Type B pancreatic cell (in vitro differentiated cells): ENCODE measurements at regions not wholly inside any gene's neighbourhood (a gene's known extent, or its start where the extent isn't known, plus 50 kb on each side); places are given as distances from the start of the nearest gene placed in this dataset.

Experiments used
- DNase-seq: peaks from one replicate; pipeline ENCODE4 v3.0.0; 2021; ENCODE audit warnings: mixed read lengths; ENCODE audit not compliant: unreplicated experiment; ENCODE audit errors: extremely low spot score
- H3K27ac Mint-ChIP-seq: 2 replicates; pipeline ENCODE4 v1.8.0; 2021; ENCODE audit warnings: mild to moderate bottlenecking, mixed read lengths
- H3K27me3 Mint-ChIP-seq: 2 replicates; pipeline ENCODE4 v1.8.0; 2021; ENCODE audit warnings: mixed read lengths
- H3K36me3 Mint-ChIP-seq: 2 replicates; pipeline ENCODE4 v1.8.0; 2021; ENCODE audit warnings: mixed read lengths
- H3K4me1 Mint-ChIP-seq: one replicate; pipeline ENCODE4 v1.8.0; 2021; ENCODE audit warnings: mixed read lengths; ENCODE audit not compliant: unreplicated experiment
- H3K4me3 Mint-ChIP-seq: 2 replicates; pipeline ENCODE4 v1.8.0; 2021; ENCODE audit warnings: mild to moderate bottlenecking, mixed read lengths
- H3K9me3 Mint-ChIP-seq: 2 replicates; pipeline ENCODE4 v1.8.0; 2021; ENCODE audit warnings: mixed read lengths
- TF ChIP-seq, protein P1 (sequence below): fragments of 200-600 bp; sonication (generic); conservative IDR thresholded peaks from 2 replicates; pipeline ENCODE4 v1.5.0; 2021; ENCODE audit warnings: antibody characterized with exemption, mild to moderate bottlenecking

DNA sequence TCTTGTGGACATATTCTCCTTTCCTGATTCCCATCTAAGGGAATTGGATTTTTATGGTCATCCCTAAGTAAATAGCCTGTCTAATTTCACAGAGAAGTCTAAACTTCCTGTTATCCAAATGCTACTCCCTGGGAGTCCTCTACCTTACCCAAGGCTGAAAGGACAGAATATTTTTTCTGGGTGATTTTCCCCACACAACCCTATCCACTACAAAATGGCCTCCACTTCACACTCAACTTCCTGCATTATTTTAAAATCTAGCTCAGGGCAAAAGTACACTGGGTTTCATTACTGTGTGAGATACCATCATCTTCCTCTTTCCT is 77.5 kb upstream of the ABI3BP start:
- peaks cover 4% of the 10 kb centered on the region for H3K4me1 Mint-ChIP-seq
- no peak for DNase-seq
- no peak overlapping the region for H3K27ac Mint-ChIP-seq
- no peaks in the 10 kb centered on the region for H3K27me3 Mint-ChIP-seq
- no peaks in the 10 kb centered on the region for H3K36me3 Mint-ChIP-seq
- no peak overlapping the region for H3K4me3 Mint-ChIP-seq
- H3K9me3 Mint-ChIP-seq, result no peaks in the 10 kb centered on the region
- TF ChIP-seq, protein P1, sequence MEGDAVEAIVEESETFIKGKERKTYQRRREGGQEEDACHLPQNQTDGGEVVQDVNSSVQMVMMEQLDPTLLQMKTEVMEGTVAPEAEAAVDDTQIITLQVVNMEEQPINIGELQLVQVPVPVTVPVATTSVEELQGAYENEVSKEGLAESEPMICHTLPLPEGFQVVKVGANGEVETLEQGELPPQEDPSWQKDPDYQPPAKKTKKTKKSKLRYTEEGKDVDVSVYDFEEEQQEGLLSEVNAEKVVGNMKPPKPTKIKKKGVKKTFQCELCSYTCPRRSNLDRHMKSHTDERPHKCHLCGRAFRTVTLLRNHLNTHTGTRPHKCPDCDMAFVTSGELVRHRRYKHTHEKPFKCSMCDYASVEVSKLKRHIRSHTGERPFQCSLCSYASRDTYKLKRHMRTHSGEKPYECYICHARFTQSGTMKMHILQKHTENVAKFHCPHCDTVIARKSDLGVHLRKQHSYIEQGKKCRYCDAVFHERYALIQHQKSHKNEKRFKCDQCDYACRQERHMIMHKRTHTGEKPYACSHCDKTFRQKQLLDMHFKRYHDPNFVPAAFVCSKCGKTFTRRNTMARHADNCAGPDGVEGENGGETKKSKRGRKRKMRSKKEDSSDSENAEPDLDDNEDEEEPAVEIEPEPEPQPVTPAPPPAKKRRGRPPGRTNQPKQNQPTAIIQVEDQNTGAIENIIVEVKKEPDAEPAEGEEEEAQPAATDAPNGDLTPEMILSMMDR, result no peak

DNA sequence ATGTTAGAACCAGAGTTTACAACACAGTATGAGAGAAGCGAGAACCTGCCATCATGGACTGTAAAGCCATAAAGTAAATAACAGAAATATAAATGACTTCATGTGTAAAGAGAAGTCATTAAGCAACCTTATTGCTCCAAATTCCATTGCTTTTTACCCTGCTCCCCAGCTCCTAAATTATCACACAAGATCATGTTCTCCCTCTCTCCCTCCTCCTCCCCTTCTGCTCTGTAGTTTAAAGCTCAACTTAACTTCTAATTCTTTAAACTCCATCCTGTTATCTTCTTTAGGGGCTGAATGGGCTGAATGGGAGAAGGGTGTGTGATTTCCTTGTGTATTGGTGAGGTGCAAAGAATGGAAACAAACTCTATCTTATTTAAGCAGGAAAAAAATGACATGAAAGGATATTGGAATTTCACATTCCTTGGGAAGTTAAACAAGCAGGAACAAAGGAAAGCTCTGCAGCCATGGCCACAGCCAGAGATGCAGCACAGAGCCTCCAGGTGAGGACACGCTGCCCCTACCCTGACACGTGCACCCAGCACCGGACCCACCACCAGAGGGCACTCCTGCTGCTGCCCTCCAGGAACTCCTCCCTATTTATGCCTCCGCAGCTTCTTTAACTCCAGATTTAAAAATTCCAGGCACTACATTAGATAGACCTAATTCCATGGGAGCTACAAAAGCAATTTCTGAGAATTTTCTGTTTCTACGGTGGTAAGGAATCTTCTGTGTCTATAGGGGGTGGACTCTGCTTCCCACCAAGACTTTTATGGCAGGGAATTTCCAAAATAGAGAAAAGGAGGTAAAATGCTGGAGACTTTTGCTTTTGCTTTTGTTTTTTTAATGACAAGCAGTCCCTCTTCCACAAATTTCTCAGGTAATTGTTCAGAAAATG is 76.9 kb upstream of the ABI3BP start:
- TF ChIP-seq, protein P1, result peak; percentile 72
- Mint-ChIP-seq H3K36me3 (no peaks in the 10 kb centered on the region), H3K27ac (peak overlapping the region; percentile 19), H3K4me3 (no peak overlapping the region), H3K27me3 (no peaks in the 10 kb centered on the region), H3K4me1 (peaks cover 4% of the 10 kb centered on the region), H3K9me3 (no peaks in the 10 kb centered on the region)
- no peak for DNase-seq

DNA sequence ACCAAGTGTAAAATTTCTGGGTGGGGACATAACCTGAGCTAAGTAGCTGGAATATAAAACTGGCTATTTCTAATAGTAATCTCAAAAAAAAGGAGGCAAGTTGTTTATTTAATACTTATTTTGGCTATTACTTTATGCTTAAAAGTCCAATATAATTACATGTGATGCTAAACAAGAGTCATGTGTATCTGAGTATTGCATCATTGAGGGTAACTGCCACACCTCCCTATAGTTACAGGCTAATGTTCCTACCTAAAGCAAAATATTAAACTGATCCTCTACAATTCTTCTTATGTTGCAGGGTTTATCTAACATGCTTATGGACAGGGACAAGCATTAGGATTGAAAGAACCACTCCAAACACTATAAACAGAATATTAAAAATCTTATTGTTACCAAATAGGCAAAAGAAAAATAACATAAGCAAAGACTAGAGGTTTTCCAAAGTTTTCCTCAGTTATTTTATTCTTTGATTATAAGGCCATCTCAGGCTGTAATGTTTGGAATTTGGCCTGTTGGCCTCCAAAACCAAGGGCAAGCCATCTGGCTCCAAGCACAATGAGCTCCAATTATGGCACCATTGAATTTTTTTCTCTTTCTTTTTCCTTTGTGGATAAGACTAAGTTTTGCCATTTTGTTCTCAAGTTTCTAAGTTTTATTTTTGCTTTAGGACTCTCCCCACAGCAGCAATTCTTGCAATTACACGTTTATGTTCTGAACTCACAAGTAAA is 75.8 kb upstream of the ABI3BP start:
- no peak for DNase-seq
- TF ChIP-seq, protein P1, result no peak
- peaks cover 4% of the 10 kb centered on the region for H3K4me1 Mint-ChIP-seq
- no peak overlapping the region for H3K27ac Mint-ChIP-seq
- no peaks in the 10 kb centered on the region for H3K27me3 Mint-ChIP-seq
- H3K36me3 Mint-ChIP-seq, result no peaks in the 10 kb centered on the region
- no peaks in the 10 kb centered on the region for H3K9me3 Mint-ChIP-seq
- H3K4me3 Mint-ChIP-seq, result no peak overlapping the region

DNA sequence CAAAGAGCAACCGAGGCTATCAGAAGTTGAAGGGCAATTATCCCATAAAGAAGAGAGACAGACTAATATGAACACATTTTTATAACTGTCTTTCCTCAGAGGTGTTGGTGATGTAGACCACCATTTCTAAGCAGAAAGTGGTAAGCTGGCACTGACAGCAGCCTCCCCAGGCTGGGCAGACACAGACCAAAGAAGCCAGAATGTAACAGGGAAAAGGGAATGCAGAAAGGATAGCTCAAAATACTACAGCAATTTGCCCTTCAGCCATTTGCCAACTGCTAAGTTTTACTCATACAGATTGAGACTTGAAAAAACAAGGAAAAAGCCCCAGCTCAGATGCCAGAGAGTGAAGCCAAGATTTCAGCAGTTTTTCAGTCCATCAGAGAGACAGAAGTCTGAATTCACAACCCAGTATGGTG is 73.5 kb upstream of the ABI3BP start:
- H3K36me3 Mint-ChIP-seq, result no peaks in the 10 kb centered on the region
- TF ChIP-seq, protein P1, result no peak
- no peak for DNase-seq
- no peak overlapping the region for H3K4me3 Mint-ChIP-seq
- no peak overlapping the region for H3K27ac Mint-ChIP-seq
- H3K4me1 Mint-ChIP-seq, result peaks cover 4% of the 10 kb centered on the region
- H3K27me3 Mint-ChIP-seq, result no peaks in the 10 kb centered on the region
- H3K9me3 Mint-ChIP-seq, result no peaks in the 10 kb centered on the region

DNA sequence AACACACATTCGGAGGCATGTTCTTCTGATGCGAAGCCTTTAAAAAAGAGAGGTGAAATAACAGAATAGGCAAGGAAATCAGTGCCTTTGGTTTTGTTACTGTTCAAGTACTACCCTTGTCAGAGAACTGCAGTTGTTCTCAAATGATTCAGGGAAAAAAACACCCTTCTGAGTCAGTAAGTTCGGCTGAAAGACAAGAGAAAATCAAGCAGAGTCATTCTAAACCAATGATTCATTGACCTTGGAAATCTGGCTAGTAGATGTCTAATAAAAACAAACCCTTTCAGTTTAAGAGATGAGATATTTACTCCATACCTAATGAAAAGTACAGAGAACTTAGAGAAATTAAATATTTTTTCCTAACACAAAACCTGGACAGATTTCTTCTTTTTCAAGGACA is 72.7 kb upstream of the ABI3BP start:
- Mint-ChIP-seq H3K36me3 (no peaks in the 10 kb centered on the region), H3K9me3 (no peaks in the 10 kb centered on the region), H3K4me3 (no peak overlapping the region), H3K27me3 (no peaks in the 10 kb centered on the region), H3K4me1 (peaks cover 4% of the 10 kb centered on the region), H3K27ac (no peak overlapping the region)
- TF ChIP-seq, protein P1, result no peak
- DNase-seq, result no peak
